ENCODE measurements at regions not wholly inside any gene's neighbourhood (a gene's known extent, or its start where the extent isn't known, plus 50 kb on each side); places are given as distances from the start of the nearest gene placed in this dataset.
"Not testable (repeated sequence)": the region's sequence is repeated elsewhere in the genome, so short reads cannot be mapped to it uniquely, and the experiment has no call there.

DNA sequence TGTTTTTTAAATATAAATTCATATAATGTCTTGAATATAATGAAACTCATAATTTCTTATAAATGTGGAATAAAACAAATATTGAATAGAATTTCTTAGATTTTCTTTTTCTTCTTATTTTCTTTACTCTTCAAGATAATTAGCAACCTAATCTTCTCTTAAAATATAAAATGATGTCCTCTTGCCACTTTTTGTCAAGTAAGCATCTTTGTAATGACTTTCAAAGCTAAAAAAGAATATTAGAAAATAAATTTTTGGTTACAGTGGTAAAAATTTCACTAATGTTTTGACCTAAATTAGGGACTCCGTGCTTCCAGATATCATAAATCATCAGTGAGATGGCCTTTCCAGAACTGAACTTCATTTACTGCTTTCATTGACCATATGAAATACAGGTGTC is 846.4 kb downstream of the FRK start:
- no peak for DNase-seq

DNA sequence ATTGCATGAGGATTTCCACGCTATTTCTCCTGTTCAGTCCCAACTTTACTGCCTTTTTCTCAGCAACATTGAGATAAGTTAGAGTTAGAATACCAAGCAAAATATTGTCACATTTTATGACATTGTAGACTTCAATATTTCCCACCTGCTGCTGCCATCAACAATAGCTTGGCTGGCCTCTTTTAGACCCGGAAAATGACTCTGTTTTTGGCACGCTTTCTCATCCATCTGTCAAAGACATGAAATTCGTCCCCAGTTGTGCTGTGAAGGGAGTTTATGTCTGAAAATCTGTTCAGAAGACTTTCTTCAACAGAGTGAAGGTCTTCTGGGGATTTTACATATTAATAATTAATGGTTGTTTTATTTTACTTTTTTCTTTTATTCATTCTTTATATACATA is 857.3 kb downstream of the FRK start:
- DNase-seq, result no peak

DNA sequence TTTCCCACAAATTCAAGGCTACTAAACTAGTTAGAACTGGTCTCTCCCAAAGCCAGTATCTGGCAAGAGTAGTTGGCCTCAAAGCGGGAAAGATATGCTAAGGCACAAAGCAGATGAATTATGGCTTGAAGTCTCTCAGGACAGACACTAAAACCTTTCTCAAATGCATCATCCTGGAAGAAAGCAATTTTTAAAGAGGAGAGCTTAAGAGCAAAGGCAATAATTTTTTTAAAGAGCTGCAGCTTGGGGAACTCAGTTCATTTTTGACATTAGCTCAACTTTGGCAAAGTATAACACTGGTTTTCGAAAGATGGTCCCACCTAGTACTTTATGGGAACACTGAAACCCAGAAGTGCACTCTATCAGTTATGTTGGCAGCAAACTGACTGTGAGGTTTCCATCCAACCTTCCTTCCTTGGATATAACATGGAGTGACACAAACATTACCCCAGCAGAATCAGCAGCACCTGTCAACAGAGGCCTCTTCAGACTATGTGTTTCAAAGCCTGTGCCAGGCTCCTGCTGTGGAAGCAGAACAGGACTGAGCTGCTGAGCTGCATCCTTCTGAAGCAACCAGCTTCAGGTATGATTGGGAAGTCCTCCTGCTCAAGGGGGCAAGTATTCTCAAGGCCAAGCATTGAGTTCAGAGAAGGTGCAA is 852.3 kb upstream of the HS3ST5 start:
- DNase-seq, result peak; percentile 19

DNA sequence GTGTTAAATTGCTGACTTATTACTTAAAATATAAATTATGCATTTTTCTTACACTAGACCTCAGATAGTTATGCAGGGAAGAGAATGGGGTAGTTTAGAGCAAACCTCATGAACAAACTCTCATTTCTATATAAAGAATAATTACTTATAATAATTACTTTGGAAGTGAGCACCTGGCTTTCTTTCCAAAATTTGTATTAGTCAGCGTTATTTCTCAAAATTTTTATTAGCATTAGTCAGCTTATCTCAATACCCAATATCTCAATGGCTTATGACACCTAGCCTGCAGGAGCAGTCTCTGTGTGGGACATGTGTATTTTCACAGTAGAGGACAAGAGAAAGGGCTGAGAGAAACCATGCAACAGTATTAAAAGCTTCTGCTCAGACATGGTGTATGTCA is 849.2 kb upstream of the HS3ST5 start:
- DNase-seq, result no peak

DNA sequence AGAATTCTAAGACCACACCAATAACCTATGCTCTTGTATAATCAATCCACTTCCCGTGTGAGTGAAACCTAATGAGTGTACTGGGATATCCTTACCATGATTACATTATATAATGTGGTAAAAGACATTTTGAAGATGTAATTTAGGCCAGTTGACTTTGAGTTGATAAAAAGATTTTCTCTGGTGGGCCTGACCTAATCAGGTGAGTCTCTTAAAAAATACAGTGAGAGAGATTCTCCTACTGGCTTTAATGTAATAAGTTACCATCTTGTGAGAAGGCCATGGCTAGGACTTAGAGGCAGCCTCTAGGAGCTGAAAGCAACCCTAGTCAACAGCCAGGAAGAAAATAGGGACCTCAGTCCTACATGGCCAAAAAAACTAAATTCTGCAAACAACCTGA is 847.7 kb upstream of the HS3ST5 start:
- DNase-seq, result no peak

DNA sequence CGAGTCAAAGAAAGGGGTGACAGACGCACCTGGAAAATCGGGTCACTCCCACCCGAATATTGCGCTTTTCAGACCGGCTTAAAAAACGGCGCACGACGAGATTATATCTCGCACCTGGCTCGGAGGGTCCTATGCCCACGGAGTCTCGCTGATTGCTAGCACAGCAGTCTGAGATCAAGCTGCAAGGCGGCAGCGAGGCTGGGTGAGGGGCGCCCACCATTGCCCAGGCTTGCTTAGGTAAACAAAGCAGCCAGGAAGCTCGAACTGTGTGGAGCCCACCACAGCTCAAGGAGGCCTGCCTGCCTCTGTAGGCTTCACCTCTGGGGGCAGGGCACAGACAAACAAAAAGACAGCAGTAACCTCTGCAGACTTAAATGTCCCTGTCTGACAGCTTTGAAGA is 832.6 kb upstream of the HS3ST5 start:
- not testable (repeated sequence) for DNase-seq

DNA sequence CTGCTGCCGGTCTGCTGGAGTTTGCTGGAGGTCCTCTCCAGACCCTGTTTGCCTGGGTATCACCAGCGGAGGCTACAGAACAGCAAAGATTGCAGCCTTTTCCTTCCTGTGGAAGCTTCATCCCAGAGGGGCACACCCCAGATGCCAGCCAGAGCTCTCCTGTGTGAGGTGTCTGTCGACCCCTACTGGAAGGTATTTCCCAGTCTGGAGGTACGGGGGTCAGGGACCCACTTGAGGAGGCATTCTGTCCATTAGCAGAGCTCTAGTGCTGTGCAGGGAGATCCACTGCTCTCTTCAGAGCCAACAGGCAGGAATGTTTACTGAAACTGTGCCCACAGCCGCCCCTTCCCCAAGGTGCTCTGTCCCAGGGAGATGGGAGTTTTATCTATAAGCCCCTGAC is 823.1 kb upstream of the HS3ST5 start:
- DNase-seq, result not testable (repeated sequence)

DNA sequence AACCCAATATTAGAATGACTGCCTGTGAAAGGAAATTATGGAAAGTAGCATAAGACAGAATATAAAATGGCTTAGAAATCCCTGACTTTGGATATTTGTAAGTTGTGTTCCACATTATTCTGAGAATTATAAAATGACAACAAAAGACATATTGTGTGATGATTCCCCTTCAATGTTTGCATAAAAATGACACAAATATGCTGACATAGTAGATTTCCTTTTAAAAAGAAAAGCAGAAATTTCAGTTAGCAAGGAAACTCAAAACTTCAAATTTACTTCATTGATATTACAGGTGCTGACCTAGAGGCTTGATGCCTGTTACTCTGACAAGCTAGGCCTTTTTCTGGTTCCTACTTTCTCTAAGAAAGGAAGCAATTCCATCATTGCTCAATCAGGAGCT is 816.9 kb upstream of the HS3ST5 start:
- no peak for DNase-seq

DNA sequence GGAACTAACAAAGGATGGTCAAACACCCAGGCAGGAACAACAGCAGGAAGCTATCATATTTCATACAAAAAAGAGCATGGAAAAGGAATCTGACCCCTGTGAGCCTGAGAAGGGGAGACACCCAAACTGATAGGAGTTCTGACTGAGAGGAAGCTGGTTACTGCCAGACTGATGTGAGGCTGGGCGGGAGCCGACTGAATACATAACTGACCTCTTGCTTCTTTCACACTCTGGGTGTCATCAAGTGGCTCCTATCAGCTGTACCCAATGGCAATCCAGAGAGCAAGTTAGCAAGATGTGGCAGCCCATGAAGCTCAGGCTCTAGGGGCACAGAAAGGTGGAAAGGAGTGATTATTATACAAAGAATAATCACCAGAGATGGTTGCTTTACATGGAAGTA is 795.1 kb upstream of the HS3ST5 start:
- DNase-seq, result peak; percentile 2

DNA sequence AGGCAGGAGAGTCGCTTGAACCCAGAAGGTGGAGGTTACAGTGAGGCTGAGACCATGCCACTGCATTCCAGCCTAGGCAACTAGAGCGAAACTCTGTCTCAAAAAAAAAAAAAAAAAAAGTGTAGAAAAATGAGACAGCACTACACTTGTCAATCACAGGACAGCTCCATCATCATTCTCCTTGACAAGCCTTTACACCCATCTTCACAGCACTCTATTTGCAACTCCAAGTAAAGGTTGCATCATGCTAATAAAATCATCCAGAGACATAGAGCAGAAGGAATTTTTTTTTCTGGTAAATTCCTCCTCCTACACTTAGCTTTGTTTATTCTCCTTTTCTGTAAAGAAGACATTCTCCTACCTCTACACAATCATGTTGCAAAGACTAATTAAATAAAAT is 791.0 kb upstream of the HS3ST5 start:
- DNase-seq, result peak; percentile 21

DNA sequence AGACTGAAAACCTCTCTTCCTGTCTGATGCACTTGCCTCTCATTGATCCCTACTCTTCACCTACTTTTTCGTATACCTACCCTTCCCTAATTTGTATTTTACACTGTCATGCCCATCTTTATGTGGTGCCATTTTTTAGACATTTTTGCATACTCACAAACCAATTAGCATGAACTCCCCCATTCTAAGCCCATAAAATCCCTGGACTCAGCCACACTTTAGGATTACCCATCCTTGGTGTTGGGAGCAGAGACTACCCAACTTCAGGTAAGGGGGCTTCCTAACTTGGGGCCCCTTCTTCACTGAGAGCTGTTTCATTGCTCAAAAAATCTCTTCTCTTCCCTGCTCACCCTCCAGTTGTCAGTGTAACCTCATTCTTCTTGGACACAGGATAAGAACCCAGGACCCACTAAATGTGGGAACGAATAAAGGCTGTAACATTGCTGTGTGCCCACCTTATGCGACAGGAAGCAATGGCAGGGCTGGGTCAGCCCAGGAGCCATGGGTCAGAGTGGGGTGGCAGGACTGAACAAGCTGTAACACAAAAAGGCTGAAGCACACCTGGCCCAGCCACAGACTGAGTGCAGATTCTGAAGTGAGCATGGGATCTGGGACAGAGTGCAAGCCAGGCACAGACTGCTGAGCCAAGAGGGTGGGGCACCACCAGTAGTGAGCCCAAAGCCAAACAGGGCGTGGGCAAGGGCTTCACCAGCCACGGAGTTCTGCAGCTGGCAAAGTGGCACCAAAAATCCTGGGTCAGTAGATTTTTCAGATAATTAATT is 789.1 kb upstream of the HS3ST5 start:
- DNase-seq, result peak; percentile 23

DNA sequence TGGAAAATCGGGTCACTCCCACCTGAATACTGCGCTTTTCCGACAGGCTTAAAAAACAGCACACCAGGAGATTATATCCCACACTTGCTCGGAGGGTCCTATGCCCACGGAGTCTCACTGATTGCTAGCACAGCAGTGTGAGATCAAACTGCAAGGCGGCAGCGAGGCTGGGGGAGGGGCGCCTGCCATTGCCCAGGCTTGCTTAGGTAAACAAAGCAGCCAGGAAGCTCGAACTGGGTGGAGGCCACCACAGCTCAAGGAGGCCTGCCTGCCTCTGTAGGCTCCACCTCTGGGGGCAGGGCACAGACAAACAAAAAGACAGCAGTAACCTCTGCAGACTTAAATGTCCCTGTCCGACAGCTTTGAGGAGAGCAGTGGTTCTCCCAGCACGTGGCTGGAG is 778.7 kb upstream of the HS3ST5 start:
- DNase-seq, result not testable (repeated sequence)

DNA sequence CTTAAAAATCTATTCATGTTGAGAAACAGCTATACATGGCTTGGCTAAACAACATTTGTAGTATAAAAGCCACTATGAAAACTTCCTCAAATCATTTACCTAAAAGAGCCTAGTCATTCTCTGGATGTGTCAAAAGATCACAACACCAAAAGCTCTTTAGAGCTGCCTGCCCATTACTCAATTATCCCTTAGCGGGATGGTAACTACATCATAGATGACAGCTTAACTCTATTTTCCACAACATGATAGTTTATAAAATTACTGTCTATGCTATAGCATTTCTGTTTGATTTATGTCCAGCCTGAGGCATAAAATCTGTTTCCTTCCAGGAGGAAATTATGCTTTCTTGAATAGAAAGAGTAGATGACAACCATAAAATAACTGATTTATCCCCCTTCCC is 777.6 kb upstream of the HS3ST5 start:
- peak; percentile 13 for DNase-seq

DNA sequence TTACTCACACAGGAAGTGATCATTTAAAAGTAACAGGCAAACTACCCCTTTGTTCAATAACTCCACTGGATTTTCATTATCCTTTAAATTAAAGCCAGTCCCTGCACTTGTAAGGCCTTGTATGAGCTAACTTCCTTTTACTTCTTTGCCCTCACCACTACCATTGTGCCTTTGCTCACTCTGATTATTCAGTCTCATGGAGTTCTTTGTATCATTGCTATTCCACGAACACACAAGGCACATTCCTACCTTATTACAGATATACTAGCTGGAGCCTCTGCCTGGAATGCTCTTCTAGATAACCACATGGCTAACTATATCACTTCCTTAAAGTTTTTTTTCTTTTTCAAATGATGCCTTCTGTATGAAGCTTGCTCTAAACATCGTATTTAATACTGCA is 748.6 kb upstream of the HS3ST5 start:
- no peak for DNase-seq

DNA sequence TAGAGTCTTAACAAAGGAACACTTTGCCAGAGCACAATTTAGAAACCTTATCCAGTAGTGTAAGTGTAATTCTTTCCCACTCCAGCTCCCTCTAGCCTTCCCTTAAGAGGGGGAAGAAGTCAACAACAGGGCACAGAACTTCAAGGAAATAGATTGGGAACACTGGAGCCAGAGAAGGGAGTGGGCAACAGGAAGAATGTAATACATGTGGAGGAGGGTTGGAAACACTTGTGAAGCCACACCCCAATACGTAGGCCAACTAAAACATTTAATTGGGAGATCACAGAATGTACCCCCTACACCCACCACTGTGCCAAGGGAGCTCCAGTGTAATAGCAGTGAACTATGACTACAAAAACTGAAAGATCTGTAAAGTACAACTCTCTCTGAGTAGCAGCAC is 735.7 kb upstream of the HS3ST5 start:
- peak; percentile 15 for DNase-seq

DNA sequence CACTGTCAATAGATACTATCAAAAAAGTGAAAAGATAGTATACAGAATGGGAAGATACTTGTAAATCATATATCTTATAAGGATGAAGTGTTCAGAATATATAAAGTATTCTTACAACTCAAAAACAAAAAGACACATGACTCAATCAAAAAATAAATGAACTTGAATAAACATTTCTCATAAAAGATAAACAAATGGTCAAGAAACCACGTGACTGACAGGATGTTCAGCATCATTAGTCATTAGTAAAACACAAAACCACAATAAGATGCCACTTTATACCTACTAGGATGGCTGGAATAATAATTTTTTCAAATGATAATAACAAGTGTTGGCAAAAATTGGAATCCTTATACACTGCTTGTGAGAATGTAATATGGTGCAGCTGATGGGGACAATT is 729.1 kb upstream of the HS3ST5 start:
- DNase-seq, result peak; percentile 54

DNA sequence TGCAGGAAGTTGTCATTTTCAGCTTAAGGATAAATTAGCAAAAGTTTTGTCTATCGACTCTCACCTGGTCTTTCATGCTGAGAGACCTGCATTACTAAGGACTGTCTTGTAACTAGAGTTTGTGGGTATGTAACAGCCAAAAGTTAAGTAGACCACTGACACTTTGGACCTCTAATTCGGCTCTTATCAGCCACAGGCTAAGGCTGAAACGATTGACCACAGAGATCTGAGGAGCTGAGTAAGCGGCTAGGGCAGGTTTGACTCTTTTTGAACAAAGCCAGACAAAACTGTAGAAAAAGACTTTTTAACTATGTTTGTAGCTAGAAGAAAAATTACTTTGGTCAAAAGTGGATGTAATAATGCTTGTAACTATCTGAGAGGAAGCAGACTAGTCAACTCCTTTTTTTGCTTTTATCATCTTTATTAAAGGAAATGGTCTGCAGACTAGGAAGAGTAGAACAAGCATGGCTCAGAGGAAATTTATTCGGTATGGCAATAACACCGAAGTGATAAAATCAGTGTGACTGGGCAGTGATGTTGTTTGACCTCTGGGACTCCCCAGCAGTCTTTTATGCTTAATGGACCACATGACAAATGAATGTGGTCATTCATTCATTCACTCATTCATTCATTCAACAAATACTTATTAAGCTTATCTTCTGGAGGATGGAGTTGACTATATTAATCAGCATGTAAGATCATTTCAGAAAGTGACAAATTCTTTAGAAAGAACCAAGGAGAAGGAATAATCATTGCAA is 725.0 kb upstream of the HS3ST5 start:
- no peak for DNase-seq

DNA sequence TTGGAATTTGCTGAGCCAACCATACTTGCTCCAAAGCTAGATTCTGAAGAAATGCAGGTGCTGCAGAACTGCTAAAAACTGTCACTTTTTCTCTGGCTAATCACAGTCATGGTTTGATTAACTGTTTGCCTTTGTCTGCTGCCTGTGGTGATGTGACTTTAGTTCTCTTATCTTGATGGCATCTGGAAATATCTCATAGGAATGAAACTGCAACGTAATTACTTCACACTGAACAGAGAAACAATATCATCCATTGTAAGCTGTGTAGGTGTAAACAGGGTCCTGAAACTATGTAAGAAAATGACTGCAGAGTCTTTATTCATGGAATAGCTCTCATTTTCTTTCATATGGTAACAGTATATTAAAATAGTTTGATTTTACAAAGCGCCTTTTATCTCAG is 721.9 kb upstream of the HS3ST5 start:
- DNase-seq, result no peak

DNA sequence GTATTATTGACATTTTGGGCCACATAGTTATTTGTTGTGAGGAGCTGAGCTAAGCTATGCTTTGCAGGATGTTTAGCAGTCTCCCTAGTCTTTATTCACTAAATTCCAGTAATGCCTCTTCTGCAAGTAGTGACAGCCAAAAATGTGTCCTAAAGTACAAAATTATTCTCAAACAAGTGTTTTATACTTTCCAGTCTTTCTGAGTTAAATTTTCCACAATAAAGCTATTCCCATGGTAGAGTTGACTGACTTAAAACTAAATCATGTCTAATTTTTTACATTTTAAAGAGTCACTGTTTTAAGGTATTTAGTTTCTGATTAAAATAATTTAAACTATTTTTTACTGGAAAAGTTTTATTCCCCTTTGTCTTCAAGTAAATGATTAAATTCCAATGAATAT is 717.8 kb upstream of the HS3ST5 start:
- no peak for DNase-seq

DNA sequence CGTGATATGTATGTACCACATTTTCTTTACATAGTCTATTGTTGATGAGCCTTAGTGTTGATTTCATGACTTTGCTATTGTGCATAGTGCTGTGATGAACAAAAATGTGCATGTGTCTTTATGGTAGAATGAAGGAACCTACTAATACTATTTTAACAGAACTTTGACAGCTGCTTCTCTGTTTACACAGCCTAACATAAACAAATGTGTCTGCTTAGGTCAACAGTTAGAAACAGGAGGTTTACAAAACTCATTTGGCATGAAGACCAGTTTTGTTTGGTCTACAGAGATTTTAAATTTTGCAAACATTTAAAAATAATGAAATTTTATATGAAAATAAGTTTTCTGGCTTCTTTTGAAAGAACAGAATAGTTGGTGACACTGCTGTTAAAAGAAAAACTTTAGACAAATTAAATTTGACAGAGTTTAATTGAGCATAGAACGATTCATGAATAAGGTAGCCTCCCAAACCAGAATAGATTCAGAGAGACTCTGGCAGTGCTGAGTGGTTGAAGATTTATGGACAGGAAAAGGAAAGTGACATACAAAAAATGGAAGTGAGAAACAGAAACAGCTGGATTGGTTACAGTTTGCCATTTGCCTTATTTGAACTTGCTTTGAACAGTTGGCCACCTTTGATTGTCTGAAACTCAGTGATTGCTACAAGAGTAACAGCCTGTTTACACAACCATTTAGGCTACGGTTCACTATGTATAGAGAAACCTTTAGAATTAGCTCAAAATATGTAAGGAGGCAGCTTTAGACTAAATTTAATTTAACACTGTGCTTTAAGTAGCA is 715.8 kb upstream of the HS3ST5 start:
- DNase-seq, result peak; percentile 68

DNA sequence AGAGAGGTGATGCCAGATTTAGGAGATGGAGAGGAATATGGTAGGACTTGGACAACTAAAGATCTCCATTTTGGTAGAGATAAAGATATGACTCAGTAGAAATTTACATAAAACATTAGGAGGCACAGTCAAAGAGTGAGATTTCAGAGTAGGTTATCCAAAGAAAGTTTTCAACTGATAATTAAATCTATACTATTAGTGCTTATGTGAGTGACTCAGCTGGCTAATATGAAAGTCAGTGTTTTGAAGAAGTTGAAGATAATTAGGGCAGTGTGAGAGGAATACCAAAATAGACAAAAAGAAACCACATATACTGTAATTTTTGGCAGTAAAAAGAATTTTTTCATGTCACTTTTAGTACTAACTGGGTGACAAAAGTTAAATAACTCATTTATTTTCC is 712.8 kb upstream of the HS3ST5 start:
- no peak for DNase-seq

DNA sequence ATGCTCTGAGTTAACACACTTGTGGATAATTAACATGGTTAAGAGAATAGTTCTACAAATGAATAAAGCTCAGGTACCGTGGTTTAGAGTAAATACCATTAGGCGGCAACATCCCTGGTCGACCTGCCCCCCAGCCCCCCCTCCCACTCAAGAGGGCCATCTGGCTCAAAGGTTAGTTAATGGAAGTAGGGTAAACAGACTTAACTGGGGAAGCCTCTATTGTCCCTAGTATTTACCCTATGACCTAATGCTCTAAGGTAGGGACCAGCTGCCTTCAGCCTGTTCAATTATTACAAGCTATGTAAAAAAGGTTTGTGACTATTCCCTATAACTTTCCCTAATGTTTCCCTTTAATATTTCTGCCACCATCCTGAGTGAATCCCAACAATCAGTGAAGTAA is 711.4 kb upstream of the HS3ST5 start:
- DNase-seq, result peak; percentile 87

DNA sequence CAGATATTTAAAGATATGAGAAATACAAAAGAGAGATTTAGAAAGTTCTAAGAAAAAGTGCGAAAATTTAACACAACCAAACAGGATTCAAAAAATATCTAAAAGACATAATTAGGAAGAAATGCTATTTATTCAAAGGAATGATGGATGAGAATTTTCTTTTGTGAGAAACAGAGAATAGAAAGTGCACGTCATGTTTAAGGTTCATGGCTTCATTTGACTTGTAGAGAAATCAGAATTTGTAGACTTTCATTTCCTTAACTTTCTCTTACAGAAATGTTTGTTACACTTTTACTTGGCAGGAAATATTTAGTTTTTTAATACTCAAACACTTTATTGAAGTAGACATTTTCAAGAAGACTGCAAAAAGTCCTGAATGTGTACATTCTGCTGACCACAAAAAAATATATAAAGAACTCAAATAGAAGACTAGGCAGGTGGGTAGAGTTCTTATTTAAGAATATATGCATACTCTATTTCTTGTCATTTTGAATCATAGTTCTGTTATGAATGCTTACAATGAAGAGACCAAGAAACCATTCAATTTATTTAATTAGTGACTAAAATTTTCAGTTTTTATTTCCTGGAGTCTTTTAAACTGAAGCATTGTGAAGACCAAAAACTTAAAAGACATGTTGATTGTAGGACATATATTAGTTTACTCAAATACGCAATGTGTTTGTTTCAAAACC is 710.5 kb upstream of the HS3ST5 start:
- peak; percentile 40 for DNase-seq

Measured in DMS53 (cell line).